ENCODE measurements at regions not wholly inside any gene's neighbourhood (a gene's known extent, or its start where the extent isn't known, plus 50 kb on each side); places are given as distances from the start of the nearest gene placed in this dataset.

- TF ChIP-seq, protein P1, sequence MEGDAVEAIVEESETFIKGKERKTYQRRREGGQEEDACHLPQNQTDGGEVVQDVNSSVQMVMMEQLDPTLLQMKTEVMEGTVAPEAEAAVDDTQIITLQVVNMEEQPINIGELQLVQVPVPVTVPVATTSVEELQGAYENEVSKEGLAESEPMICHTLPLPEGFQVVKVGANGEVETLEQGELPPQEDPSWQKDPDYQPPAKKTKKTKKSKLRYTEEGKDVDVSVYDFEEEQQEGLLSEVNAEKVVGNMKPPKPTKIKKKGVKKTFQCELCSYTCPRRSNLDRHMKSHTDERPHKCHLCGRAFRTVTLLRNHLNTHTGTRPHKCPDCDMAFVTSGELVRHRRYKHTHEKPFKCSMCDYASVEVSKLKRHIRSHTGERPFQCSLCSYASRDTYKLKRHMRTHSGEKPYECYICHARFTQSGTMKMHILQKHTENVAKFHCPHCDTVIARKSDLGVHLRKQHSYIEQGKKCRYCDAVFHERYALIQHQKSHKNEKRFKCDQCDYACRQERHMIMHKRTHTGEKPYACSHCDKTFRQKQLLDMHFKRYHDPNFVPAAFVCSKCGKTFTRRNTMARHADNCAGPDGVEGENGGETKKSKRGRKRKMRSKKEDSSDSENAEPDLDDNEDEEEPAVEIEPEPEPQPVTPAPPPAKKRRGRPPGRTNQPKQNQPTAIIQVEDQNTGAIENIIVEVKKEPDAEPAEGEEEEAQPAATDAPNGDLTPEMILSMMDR (conservative IDR thresholded peaks at IDR 0.05; ENCODE audit: low read depth, low read length): no peak
- no peak overlapping the region for H3K4me3 ChIP-seq (ENCODE audit: low read depth, low read length)
- no peak for DNase-seq (ENCODE audit: low read depth)
These were observed 87.0 kb upstream of the CRHR1 start for GRCh38 chr17:45697076-45697475.

DNA sequence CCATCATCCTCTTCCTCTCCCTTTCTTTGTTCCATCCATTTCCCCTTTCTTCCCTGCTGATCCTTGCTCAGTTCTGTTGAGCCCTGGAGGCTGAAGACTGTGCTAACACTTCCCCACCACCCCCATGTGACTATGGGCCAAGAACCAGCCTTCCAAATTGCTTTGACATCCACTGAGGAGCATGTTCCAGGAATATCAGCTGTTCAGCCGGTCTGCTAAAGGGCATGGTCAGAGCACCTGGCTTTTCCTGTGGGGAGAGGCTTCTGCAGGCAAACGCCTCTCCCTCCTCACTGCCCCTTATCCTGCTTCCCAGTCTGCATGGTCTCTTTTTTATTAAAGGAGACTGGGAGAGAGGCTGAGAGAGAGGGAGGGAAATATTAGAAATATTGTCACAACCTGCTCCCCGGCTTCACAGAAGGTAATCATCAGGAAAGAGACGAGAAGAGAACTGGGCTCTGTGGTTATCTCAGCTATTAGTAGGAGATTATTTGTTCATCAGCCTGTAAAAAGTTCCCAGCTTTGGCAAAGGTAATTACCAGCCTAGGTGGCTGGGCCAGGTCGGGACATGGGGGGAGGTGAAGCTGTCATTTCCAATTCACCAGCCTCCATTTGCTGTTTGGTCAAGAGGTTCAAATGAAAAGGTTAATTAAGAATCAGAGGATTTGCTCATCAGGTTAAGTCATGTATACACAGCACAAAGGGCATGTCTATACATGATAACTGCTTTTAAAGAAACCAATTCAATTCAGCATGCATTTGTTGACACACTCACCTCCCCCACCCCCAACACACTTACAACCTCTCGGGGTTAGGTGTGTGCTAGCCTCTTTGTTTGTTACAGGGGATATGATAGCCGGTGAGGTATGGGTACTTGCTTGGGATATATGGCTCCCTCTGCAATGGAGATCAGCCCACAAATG lies 83.7 kb upstream of the CRHR1 start:
- TF ChIP-seq, protein P1 (conservative IDR thresholded peaks at IDR 0.05; ENCODE audit: low read depth, low read length): no peak
- no peak for DNase-seq (ENCODE audit: low read depth)
- no peak overlapping the region for H3K4me3 ChIP-seq (ENCODE audit: low read depth, low read length)

- DNase-seq (ENCODE audit: low read depth): no peak
- no peak overlapping the region for H3K4me3 ChIP-seq (ENCODE audit: low read depth, low read length)
- TF ChIP-seq, protein P1 (conservative IDR thresholded peaks at IDR 0.05; ENCODE audit: low read depth, low read length): no peak
These were observed 81.4 kb upstream of the CRHR1 start for GRCh38 chr17:45702666-45703266.

GRCh38 chr17:45703348-45703747 lies 80.8 kb upstream of the CRHR1 start:
- DNase-seq (ENCODE audit: low read depth): no peak
- TF ChIP-seq, protein P1 (conservative IDR thresholded peaks at IDR 0.05; ENCODE audit: low read depth, low read length): no peak

GRCh38 chr17:45703806-45704205 lies 80.3 kb upstream of the CRHR1 start:
- no peak overlapping the region for H3K4me3 ChIP-seq (ENCODE audit: low read depth, low read length)
- TF ChIP-seq, protein P1 (conservative IDR thresholded peaks at IDR 0.05; ENCODE audit: low read depth, low read length): no peak
- DNase-seq (ENCODE audit: low read depth): no peak

More at GRCh38 chr17:45703348-45703747, 80.8 kb upstream of the CRHR1 start:
- H3K4me3 ChIP-seq (ENCODE audit: low read depth, low read length): no peak overlapping the region

GRCh38 chr17:45704251-45704650 lies 79.9 kb upstream of the CRHR1 start:
- DNase-seq (ENCODE audit: low read depth): no peak
- TF ChIP-seq, protein P1 (conservative IDR thresholded peaks at IDR 0.05; ENCODE audit: low read depth, low read length): no peak
- no peak overlapping the region for H3K4me3 ChIP-seq (ENCODE audit: low read depth, low read length)
